ENCODE measurements at regions not wholly inside any gene's neighbourhood (a gene's known extent, or its start where the extent isn't known, plus 50 kb on each side); places are given as distances from the start of the nearest gene placed in this dataset.

- no peak for TF ChIP-seq JUN (IDR thresholded peaks at IDR 0.05; ENCODE audit: borderline replicate concordance, insufficient read depth, insufficient read length, low read depth)
- no peak for TF ChIP-seq FOS (IDR thresholded peaks at IDR 0.05; ENCODE audit: borderline replicate concordance, insufficient read depth, low read length)
- TF ChIP-seq MYC (IDR thresholded peaks at IDR 0.05; ENCODE audit: low read depth, low read length) = no peak
- no peak for TF ChIP-seq POLR2AphosphoS5 (IDR thresholded peaks at IDR 0.05; ENCODE audit: insufficient read depth, low read depth, low read length)
- TF ChIP-seq GATA2 (IDR thresholded peaks at IDR 0.05; ENCODE audit: insufficient read depth, insufficient read length, low read depth, low read length) = no peak
- TF ChIP-seq, protein P1, sequence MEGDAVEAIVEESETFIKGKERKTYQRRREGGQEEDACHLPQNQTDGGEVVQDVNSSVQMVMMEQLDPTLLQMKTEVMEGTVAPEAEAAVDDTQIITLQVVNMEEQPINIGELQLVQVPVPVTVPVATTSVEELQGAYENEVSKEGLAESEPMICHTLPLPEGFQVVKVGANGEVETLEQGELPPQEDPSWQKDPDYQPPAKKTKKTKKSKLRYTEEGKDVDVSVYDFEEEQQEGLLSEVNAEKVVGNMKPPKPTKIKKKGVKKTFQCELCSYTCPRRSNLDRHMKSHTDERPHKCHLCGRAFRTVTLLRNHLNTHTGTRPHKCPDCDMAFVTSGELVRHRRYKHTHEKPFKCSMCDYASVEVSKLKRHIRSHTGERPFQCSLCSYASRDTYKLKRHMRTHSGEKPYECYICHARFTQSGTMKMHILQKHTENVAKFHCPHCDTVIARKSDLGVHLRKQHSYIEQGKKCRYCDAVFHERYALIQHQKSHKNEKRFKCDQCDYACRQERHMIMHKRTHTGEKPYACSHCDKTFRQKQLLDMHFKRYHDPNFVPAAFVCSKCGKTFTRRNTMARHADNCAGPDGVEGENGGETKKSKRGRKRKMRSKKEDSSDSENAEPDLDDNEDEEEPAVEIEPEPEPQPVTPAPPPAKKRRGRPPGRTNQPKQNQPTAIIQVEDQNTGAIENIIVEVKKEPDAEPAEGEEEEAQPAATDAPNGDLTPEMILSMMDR (IDR thresholded peaks at IDR 0.05; ENCODE audit: extremely low read depth in 1 of 2, insufficient read depth in 1 of 2, low read depth in 1 of 2, low read length in 2 of 2) = no peak
- no peak for TF ChIP-seq POLR2A (IDR thresholded peaks at IDR 0.05; ENCODE audit: low read depth, low read length)
- no peak for TF ChIP-seq EZH2 (IDR thresholded peaks at IDR 0.05; ENCODE audit: borderline replicate concordance, low read depth, low read length, severe bottlenecking)
- Histone ChIP-seq H3K4me2 (ENCODE audit: insufficient read depth, low read length) (no peak overlapping the region), H3K27me3 (ENCODE audit: control insufficient read depth in 2 of 2, insufficient read depth in 2 of 2, low read length in 2 of 2) (no peaks in the 10 kb centered on the region), H3K79me2 (ENCODE audit: control insufficient read depth, insufficient read depth, low read length) (no peaks in the 10 kb centered on the region), H3K36me3 (ENCODE audit: control insufficient read depth in 2 of 2, extremely low read depth in 1 of 2, insufficient read depth in 2 of 2, low read length in 2 of 2) (no peaks in the 10 kb centered on the region), H3K9ac (replicated peaks; ENCODE audit: extremely low read depth, insufficient read depth, low read length) (no peak overlapping the region), H4K20me1 (replicated peaks; ENCODE audit: control insufficient read depth, extremely low read depth, insufficient read depth, low read length) (no peaks in the 10 kb centered on the region), H2AFZ (ENCODE audit: low read depth, low read length) (no peak overlapping the region), H3K4me3 (replicated peaks in 1 of 3; ENCODE audit: insufficient read depth in 1 of 3, low read depth in 1 of 3, low read length in 3 of 3) (no peak overlapping the region), H3K27ac (ENCODE audit: insufficient read depth, low read depth, low read length) (no peak overlapping the region), H3K4me1 (ENCODE audit: control insufficient read depth, extremely low read depth, insufficient read depth, low read length) (peaks cover 3% of the 10 kb centered on the region), H3K9me1 (replicated peaks; ENCODE audit: control insufficient read depth, extremely low read depth, insufficient read depth, low read length) (no peaks in the 10 kb centered on the region), H3K9me3 (replicated peaks; ENCODE audit: control insufficient read depth, insufficient read depth, low read length) (no peaks in the 10 kb centered on the region)
- FAIRE-seq (no peak), DNase-seq (ENCODE audit: low read depth, low spot score) (no peak)
- CTCF ChIA-PET = interaction anchor here (1.0 kb wide), 1 partner anchor 9 kb away, joined by 3 read pairs; no protein-coding TSS in a partner anchor
- no TSS peak for BruUV-seq (replicated peaks)
- intact Hi-C loops (cut with micrococcal nuclease) = no loop called here
- dilution Hi-C loops (cut with MboI; ENCODE audit: extremely low pct_ligation_motif_present, low sequenced_read_pairs) = no loop called here
- POLR2A ChIA-PET = no interaction called here
Observed at GRCh38 chr7:121485467-121486243, 89.5 kb upstream of the FAM3C start.
